ENCODE measurements at regions not wholly inside any gene's neighbourhood (a gene's known extent, or its start where the extent isn't known, plus 50 kb on each side); places are given as distances from the start of the nearest gene placed in this dataset.
"Not testable (repeated sequence)": the region's sequence is repeated elsewhere in the genome, so short reads cannot be mapped to it uniquely, and the experiment has no call there.

- FAIRE-seq = no peak
- no peak for DNase-seq (ENCODE audit: insufficient read length, low spot score)
- no peak for TF ChIP-seq POLR2A (IDR thresholded peaks at IDR 0.05; ENCODE audit: low read depth, low read length)
Measured at GRCh38 chr18:4961121-4961909, 235.7 kb downstream of the AKAIN1 start.

GRCh38 chr18:4960578-4960977, 236.5 kb downstream of the AKAIN1 start:
- TF ChIP-seq POLR2A (IDR thresholded peaks at IDR 0.05; ENCODE audit: low read depth, low read length) = no peak
- DNase-seq (ENCODE audit: insufficient read length, low spot score) = no peak
- FAIRE-seq = no peak

GRCh38 chr18:4931209-4931608, 265.8 kb downstream of the AKAIN1 start:
- no peak for FAIRE-seq
- no peak for TF ChIP-seq POLR2A (IDR thresholded peaks at IDR 0.05; ENCODE audit: low read depth, low read length)
- no peak for DNase-seq (ENCODE audit: insufficient read length, low spot score)

GRCh38 chr18:4921548-4921947, 275.5 kb downstream of the AKAIN1 start:
- FAIRE-seq (no peak), DNase-seq (ENCODE audit: insufficient read length, low spot score) (no peak)
- TF ChIP-seq POLR2A (IDR thresholded peaks at IDR 0.05; ENCODE audit: low read depth, low read length) = no peak

GRCh38 chr18:4917509-4917908, 279.5 kb downstream of the AKAIN1 start:
- not testable (repeated sequence) for FAIRE-seq

GRCh38 chr18:4908328-4908727, 288.7 kb downstream of the AKAIN1 start:
- FAIRE-seq = no peak
- no peak for DNase-seq (ENCODE audit: insufficient read length, low spot score)
- no peak for TF ChIP-seq POLR2A (IDR thresholded peaks at IDR 0.05; ENCODE audit: low read depth, low read length)

More at GRCh38 chr18:4917509-4917908, 279.5 kb downstream of the AKAIN1 start:
- DNase-seq (ENCODE audit: insufficient read length, low spot score) = not testable (repeated sequence)

- no peak for DNase-seq (ENCODE audit: insufficient read length, low spot score)
- TF ChIP-seq POLR2A (IDR thresholded peaks at IDR 0.05; ENCODE audit: low read depth, low read length) = no peak
- FAIRE-seq = no peak
Measured at GRCh38 chr18:4906856-4907255, 290.2 kb downstream of the AKAIN1 start.

- TF ChIP-seq POLR2A (IDR thresholded peaks at IDR 0.05; ENCODE audit: low read depth, low read length) = no peak
- DNase-seq (ENCODE audit: insufficient read length, low spot score) (no peak), FAIRE-seq (no peak)
Measured at GRCh38 chr18:4888251-4889040, 308.6 kb downstream of the AKAIN1 start.

GRCh38 chr18:4878480-4878879, 318.6 kb downstream of the AKAIN1 start:
- no peak for FAIRE-seq

GRCh38 chr18:4871197-4871596, 325.9 kb downstream of the AKAIN1 start:
- FAIRE-seq (no peak), DNase-seq (ENCODE audit: insufficient read length, low spot score) (no peak)
- TF ChIP-seq POLR2A (IDR thresholded peaks at IDR 0.05; ENCODE audit: low read depth, low read length) = no peak

More at GRCh38 chr18:4878480-4878879, 318.6 kb downstream of the AKAIN1 start:
- no peak for DNase-seq (ENCODE audit: insufficient read length, low spot score)
- no peak for TF ChIP-seq POLR2A (IDR thresholded peaks at IDR 0.05; ENCODE audit: low read depth, low read length)

- FAIRE-seq (no peak), DNase-seq (ENCODE audit: insufficient read length, low spot score) (no peak)
- no peak for TF ChIP-seq POLR2A (IDR thresholded peaks at IDR 0.05; ENCODE audit: low read depth, low read length)
Measured at GRCh38 chr18:4870177-4870773, 326.8 kb downstream of the AKAIN1 start.

GRCh38 chr18:4869155-4869554, 327.9 kb downstream of the AKAIN1 start:
- no peak for TF ChIP-seq POLR2A (IDR thresholded peaks at IDR 0.05; ENCODE audit: low read depth, low read length)
- FAIRE-seq = no peak
- no peak for DNase-seq (ENCODE audit: insufficient read length, low spot score)

GRCh38 chr18:4858379-4859127, 338.5 kb downstream of the AKAIN1 start:
- FAIRE-seq (no peak), DNase-seq (ENCODE audit: insufficient read length, low spot score) (no peak)
- no peak for TF ChIP-seq POLR2A (IDR thresholded peaks at IDR 0.05; ENCODE audit: low read depth, low read length)

- FAIRE-seq = no peak
- no peak for DNase-seq (ENCODE audit: insufficient read length, low spot score)
- TF ChIP-seq POLR2A (IDR thresholded peaks at IDR 0.05; ENCODE audit: low read depth, low read length) = no peak
Measured at GRCh38 chr18:4854671-4855070, 342.4 kb downstream of the AKAIN1 start.
